COR-L47 (cell line): ENCODE measurements at regions not wholly inside any gene's neighbourhood (a gene's known extent, or its start where the extent isn't known, plus 50 kb on each side); places are given as distances from the start of the nearest gene placed in this dataset.

ENCODE experiments used
- DNase-seq: peaks from one replicate; lab custom pipeline; 2025; lab: John Stamatoyannopoulos, UW

- no peak for DNase-seq
Measured at GRCh38 chr15:95377258-95377852, 953.1 kb upstream of the NR2F2 start.

- DNase-seq = no peak
Measured at GRCh38 chr15:95394186-95395067, 936.1 kb upstream of the NR2F2 start.

- no peak for DNase-seq
Measured at GRCh38 chr15:95400428-95400827, 930.1 kb upstream of the NR2F2 start.

GRCh38 chr15:95401587-95401986 is 928.9 kb upstream of the NR2F2 start:
- DNase-seq = no peak

- no peak for DNase-seq
Measured at GRCh38 chr15:95405447-95405846, 925.1 kb upstream of the NR2F2 start.

GRCh38 chr15:95407534-95407933 is 923.0 kb upstream of the NR2F2 start:
- DNase-seq = no peak

GRCh38 chr15:95409211-95409610 is 921.3 kb upstream of the NR2F2 start:
- no peak for DNase-seq

GRCh38 chr15:95409626-95410310 is 920.7 kb upstream of the NR2F2 start:
- DNase-seq = no peak

GRCh38 chr15:95410757-95411156 is 919.7 kb upstream of the NR2F2 start:
- no peak for DNase-seq

- no peak for DNase-seq
Measured at GRCh38 chr15:95416576-95416975, 913.9 kb upstream of the NR2F2 start.

GRCh38 chr15:95417761-95418160 is 912.7 kb upstream of the NR2F2 start:
- no peak for DNase-seq

- no peak for DNase-seq
Measured at GRCh38 chr15:95422255-95422654, 908.2 kb upstream of the NR2F2 start.

- no peak for DNase-seq
Measured at GRCh38 chr15:95425859-95426258, 904.6 kb upstream of the NR2F2 start.

GRCh38 chr15:95429345-95429744 is 901.2 kb upstream of the NR2F2 start:
- no peak for DNase-seq

GRCh38 chr15:95431518-95431917 is 899.0 kb upstream of the NR2F2 start:
- no peak for DNase-seq

- DNase-seq = no peak
Measured at GRCh38 chr15:95432878-95433405, 897.6 kb upstream of the NR2F2 start.

GRCh38 chr15:95439922-95440376 is 890.6 kb upstream of the NR2F2 start:
- no peak for DNase-seq

- no peak for DNase-seq
Measured at GRCh38 chr15:95440712-95441111, 889.8 kb upstream of the NR2F2 start.

GRCh38 chr15:95442107-95442719 is 888.3 kb upstream of the NR2F2 start:
- DNase-seq = no peak

GRCh38 chr15:95444860-95445259 is 885.6 kb upstream of the NR2F2 start:
- no peak for DNase-seq

GRCh38 chr15:95446854-95447253 is 883.6 kb upstream of the NR2F2 start:
- no peak for DNase-seq

GRCh38 chr15:95447486-95447885 is 883.0 kb upstream of the NR2F2 start:
- no peak for DNase-seq
